HG03139 (cell line): ENCODE measurements at regions not wholly inside any gene's neighbourhood (a gene's known extent, or its start where the extent isn't known, plus 50 kb on each side); places are given as distances from the start of the nearest gene placed in this dataset.

Source experiments
- ATAC-seq: cut with Tn5 transposase; IDR thresholded peaks from one replicate; pipeline ENCODE4 v1.9.1; 2021; ENCODE audit not compliant: unreplicated experiment

DNA sequence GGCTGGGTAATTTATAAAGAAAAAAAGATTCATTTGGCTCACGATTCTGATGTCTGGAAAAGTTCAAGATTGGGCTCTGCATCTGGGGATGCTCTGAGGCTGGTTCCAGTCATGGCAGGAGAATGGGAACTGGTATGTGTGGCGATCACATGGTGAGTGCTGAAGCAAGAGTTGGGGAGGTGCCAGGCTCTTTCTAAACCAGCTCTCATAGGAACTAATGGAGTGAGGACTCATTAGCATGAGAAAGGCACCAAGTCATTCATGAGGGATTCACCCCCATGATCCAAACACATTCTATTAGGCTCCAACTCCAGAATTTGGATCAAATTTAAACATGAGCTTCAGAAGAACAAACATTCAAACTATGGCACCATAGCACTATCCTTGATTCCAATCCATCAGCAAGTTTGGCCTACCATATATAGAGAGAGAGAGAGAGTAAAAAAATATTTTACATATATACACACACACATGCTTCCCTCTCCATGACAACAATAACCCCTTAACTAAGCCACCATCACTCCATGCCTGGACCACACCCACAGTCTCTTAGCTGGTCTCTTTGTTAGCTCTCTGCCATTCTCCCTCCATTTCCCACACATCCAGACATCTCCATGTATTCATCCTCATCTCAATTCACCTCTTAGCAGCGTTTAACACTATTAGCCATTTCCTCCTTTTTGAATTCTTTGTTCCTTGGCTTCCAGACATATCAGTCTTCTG is 57.9 kb downstream of the NPY start:
- ATAC-seq = no peak

DNA sequence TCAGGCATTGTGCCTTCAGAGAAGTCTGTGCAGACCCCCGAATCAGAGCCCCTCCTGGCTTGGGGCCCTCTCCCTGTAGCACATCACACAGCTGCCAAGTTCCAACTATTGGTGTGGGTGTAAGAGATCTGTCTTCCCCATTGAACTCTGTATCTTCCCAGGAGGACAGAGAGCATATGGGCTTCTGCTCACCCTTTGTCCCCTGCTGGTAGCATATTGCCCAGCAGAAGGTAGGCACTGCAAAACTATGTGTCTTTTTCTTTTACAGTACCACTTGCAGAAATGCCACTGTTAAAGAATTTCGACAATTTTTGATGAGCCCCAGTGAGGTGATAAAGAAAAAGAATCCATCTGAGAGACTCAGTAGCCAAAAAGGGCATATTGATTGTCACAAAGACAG is 59.6 kb downstream of the NPY start:
- no peak for ATAC-seq

DNA sequence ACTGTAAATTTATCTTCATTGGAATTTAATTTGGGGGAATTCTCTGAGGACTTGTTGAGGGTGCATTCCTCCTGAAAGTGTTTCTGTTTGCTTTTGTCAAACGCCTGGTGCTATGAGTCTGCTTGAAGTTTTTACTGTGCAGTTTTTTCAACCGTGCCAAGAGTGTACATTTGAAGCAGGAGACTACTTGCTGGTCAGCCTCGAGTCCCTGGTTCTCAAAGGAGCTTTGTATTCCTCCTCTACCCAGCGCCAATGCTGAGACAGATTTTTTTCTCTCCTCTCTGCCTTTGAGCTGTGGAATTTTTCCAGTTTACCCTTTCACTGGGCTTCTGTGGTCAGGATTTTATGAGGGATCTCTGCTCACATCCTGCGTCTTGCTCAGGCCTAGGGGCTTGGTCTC is 62.1 kb downstream of the NPY start:
- no peak for ATAC-seq

DNA sequence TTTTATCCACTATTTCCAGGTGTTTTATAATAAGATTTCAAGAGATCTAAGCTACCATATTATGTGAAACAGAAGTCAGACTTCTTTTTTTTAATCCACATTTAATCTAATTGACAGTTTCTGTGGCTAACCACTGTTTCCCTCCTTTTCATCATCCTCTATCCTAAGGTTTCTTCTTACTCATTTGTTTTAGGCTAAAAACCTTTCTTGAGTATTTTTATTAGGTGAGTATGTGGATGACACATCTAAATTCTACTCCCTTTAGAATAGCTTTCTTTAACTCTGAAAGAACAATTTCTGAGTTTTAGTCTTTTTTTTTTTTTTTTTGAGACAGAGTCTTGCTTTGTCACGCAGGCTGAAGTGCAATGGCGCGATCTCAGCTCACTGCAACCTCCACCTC is 62.7 kb downstream of the NPY start:
- no peak for ATAC-seq

DNA sequence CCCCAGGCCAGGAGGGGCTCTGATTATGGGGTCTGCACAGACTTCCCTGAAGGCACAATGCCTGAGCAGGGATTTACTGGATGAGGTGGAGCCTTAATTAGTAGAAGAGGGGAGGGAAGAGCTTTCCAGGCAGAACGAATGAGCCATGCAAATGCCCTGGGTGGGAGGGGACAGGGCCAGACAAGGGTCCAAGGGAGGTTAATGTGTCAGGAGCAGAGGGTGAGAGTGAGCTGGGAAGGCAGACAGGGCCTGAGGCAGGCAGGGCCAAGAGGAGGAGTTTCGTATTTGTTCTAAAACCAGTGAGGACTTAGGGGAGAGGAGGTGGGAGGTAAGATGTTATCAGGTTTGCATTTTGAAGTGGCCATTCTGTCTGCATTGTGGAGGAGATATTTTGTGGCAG is 65.3 kb downstream of the NPY start:
- ATAC-seq = no peak

DNA sequence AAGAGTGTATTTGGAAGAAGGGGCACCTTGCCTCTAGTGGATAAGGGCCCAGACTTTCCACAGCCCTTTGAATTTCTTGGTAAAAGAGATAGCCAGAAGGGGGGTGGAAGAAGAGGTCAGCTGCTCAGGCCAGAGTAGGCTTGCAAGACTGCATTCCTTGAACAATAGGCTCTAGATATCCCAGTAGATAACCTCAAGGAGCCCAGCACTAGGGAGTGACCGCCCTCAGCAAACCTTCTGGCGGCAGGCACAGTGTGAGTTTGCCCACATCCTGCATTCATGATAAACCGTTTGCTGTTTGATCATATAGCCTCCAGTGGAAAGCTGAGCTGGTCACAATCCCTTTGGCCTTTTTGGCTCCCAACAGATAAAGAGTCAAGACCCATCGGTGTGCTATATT is 70.5 kb downstream of the NPY start:
- no peak for ATAC-seq

DNA sequence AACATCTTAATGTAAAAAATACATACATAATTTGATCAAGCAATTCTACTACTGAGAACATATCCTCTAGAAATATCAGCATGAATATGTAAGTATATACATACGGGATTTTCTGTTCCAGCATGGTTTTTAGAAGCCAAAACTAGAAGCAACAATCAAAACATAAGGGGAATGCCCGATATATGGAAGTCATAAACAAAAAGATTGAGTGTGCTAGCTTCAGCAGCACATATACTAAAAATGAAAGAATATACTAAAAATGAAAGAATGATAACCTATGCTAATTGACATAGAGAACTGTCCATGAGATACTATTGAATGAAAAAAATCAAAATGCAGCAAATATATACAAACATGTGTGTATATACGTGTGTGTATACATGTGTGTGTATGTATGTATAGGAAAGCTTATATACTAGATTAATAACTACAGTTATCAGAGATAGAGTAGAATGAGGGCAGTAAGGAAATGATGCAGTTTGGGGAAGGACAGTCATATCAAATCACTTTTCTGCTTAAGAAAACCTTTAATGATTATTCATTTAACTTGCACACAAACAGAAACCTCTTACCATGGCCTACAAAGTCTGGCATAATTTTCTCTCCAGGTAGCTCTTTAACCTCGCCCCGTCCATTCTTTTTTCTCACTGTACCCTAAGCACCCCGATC is 72.9 kb downstream of the NPY start:
- no peak for ATAC-seq

DNA sequence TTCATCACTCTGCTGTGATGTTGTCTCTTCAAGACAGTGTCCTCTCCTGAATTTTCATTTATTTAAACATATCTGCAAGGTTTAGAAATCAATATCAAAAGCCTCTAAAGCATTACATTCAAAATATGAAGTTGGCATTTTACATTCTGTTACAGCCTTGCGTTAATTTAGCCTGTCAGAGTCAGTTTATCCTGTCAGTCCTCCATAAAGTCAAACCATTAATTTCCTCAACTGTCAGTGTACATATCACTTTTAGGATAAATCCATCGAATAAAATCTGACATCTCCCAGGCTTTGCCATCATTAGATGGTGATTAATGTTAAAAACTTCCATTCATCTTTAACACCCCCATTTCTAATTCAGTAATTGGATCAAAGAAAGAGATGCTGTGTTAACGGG is 77.0 kb downstream of the NPY start:
- ATAC-seq = no peak

DNA sequence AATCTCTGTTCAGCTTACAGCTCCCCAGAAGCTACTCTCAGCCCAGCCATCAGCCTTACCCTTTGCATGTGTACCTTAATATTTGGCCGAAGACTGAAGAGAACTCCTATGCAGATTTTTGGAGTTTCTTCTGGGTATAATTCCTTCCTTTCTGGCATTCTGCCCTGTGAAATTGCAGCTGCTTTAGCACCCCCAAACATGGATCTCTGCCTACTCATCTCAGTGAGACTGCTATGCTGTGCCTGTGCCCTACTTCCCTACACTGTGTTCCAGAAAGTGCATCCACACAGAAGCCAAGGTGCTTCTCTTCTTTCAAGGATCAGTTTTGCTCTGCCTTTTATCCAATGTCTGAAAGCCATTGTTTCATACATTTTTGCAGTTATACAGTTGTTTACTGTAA is 81.6 kb downstream of the NPY start:
- ATAC-seq = no peak

DNA sequence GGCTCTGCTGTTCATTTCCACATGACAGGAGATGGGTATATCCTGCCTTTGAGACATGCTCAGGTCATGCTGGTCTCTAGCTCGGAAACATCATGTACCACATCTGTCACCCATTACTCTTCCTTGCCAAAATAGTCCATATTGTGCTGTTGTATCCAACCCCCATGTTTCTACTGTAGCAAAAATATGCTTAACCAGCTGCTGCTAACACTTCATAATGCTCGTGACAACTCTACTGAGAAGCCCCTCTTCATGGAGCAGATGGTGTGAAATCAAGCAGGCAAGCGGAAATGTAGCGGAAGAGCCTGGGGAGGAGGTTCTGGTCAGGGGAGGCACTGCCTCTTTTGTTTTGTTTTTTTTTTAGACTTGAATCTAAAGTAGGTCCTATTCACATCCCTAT is 82.9 kb downstream of the NPY start:
- no peak for ATAC-seq

DNA sequence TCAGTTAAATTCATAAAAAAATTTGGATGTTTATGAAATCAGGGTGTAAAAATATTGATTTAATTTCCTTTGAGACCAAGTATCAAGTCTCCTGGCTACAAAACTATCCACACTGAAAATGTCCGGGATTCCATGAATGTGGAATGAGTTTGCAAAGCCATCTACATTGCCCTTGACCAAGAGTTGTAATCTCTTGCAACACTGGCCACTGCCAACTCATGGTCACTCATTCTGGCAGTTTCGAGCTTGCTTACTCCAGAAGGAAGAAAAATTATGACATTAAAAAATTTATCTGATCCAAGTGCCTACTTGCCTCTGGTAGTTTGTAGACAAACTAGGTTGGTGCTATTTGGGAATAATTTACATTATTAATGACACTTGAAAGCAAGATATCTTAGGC is 84.2 kb downstream of the NPY start:
- no peak for ATAC-seq

DNA sequence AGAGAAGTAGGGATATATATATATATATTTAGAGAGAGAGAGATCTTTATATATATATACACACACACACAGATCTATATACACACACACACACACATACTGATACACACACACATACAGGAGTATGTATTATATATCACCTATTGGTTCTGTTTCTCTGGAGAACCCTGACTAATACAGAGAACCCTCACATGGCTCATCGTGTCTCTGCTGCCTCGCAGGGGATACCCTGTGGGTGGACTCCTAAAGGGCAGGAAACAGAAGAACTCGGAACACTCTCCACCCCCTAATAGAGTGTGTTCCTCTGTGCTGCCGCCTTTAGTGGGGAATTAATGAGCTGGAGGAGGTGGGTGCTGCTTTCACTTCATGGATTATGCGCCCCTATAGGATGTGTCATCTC is 86.6 kb downstream of the NPY start:
- no peak for ATAC-seq

DNA sequence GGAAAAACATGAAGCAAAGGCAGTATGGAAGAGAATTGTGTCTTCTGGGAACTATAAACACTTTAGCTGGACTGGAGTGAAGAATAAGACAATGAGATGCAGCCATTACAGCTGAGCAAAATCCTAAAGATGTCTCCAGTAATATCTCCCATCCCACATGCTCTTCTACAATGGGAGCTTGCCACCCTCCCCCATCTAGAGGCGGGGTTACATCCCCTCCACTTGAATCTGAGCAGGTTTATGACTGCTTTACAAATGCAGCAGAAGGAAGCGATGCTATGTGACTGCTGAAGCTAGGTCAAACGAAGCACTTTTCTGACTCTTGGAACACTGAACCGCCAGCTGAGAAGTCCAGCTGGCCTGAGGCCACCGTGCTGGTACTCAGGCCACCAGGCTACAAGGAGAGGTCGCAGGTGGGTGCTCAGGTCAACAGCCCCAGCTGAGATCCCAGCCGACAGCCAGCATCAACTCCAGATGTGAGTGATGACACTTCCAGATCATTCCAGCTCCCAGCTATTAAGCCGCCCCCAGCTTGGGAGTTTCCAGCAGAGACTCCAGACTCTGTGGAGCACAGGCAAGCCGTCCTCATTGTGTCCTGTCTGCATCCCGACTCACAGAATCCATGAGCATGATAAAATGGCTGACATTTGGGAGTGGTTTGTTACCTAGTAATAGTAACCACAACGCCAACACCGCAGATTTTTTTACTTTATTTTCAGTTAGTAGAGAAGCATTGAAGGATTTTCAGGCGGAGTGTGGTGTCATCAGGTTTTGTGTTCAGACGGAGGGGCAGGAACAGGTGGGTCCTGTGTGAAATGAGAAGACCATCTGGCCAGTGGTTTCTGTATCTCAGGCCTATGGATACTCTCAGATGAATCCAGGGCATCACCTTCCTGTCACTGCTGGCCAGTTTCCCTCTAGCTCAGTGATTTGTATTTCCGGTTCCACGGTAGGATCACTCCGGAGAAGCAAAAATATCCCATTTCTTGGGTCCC is 89.3 kb downstream of the NPY start:
- ATAC-seq = no peak

DNA sequence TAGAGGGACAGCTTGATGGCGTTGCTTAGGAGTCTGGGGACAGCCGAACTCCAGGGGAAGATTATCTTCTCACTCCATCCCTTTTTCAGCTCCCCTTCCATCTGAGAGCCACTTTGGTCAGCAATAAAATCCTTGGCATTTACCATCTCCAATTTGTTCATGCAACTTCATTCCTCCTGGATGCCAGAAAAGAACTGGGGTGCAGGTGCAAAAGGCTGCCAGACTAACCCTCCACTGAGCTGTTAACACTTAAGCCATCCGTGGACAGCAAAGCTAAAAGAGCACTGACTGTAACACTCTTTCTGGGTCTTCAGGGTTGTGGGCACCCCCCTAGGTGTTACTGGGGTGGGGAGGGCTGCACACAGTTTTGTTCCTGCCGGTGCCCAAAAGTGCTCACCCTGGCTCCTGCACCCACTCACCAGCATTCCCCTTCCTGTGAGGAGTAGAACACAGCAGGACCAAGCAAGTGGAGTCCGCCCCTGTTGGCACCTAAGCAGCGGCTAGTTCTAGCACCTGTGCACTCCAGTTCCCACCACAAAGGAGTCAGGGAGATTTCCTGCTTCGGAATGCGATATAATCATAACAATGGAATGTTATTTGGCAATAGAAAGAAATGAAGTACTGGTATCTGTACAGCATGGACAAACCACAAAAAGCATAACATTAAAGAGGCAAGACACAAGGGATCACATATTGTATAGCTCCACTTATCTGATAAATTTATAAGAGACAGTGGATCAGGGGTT is 95.1 kb downstream of the NPY start:
- ATAC-seq = no peak

DNA sequence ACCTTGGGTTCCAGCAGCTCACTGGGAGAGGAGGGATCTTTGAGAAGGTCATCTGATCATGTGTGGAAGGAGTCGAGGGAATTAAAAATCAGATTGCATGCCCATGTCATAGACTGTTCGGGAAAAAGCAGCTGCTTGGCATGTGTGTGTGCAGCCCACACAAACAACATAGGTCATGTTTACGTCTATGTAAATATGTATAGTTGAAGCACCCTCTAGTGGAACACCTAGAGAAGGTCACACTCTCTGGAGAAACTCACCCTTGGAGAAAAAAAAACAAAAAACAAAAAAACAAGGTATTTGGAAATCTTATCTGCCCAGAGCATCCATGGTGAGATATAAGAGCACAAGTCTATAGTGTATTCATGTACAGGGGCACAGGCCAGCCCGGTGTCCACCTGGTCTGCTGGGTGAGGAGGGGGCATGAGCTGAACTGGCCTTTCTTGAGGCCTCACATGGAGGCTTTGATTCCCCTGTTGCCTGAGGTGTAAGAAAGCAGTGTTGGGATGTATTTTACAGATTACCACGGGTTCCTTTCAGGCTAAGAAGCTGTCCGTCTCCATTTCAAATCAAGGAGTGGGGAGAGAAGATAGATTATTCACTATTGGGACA is 98.0 kb downstream of the NPY start:
- no peak for ATAC-seq

DNA sequence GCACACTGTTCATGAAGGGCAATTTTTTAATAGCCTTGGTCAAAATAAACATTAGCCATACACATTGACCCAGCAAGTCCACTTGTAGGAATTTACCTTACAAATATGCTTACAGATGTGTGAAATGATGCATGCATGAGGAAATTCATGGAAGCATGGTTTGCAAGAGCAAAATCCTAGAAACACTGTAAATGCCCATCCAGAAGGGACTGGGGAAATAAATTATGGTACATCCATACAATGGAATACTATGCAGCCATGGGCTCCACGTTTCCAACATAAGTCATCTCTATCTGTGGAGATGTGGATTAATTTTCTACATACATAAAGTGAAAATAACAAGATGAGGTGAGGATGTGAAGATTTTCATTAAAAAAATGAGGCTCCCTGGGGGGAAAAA is 99.1 kb downstream of the NPY start:
- no peak for ATAC-seq

DNA sequence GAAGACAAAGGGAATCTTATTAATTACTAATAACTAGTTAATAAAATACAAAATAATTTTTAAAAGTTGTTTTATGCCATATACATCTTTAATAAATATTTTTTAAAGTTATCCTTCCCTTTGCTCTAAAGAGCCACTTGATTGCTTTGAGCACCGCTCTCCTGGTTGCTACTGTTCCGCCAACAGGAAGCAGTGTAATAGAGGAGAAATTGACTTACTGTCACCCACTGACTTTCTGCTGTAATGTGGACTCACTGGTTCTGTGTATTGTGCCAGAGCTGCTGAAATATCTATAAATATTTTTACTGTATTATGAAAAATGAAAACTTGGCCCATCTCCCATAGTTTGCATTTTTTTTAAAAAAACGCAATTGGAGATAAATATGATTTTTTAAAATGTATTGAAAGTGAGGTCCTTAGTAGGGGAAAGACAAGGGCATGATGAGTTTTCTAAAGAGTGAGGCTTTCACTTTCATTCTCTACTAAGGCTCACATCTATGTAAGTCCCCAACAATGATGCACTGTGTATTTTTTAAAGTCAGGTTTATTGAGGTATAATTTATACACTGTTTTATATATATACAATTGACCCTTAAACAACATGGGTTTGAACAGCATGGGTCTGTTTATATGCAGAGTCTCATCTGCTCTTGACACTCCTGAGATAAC is 100.5 kb downstream of the NPY start:
- ATAC-seq = no peak

DNA sequence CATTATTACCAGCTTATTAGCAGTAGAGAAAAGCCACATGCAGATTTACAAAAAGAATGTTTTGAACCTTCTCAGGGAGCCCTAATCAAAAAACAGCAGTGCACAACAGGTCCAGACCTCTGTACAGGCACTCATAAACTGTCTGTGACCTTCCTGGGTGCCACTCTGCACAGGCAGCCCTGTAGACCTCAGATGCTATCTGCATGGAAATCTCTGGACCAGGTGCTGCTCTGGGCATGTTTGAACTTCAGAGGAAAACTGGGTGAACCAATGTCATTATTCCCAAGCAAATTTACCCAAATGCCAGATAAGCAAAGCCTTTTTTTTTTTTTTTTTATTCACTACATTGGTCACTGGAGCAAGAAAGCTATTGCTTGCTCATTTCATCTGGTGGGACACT is 104.2 kb downstream of the NPY start:
- ATAC-seq = no peak

DNA sequence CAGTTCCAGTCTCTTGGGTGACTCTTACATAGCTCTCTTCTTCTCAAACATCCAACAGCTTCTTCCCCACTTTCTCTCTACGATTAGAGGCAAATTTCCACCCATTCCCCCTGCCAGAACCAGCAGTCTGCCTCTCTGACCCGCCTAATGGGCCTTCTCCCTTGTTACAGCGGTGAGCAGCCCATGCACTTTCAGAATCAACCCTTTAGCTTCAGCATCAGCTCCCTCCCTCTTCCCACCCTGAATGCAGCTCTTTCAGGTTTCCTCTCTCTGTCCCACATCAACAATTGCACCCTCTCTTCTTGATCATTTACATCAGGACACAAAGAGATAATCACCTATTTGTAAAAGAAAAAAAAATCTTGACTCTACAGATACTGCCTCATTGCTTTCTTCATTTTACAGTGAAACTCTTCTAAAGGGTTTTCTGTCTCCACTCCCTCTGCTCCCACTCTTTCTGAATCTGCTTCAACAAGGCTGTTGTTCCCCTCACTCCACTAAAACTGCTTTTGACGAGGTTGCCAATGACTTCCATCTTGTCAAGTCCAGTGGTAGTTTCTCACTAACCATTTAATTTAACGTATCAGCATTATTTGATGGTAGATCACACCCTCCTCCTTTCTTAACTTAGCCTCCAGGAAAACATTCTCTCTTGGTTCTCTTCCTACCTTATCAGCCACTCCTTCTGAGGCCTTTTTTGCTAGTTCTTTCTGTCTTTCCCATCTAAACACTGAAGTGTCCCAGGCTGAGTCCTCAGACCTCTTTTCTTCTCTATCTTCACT is 106.6 kb downstream of the NPY start:
- ATAC-seq = no peak
